GM18907 (cell line): ENCODE measurements at regions not wholly inside any gene's neighbourhood (a gene's known extent, or its start where the extent isn't known, plus 50 kb on each side); places are given as distances from the start of the nearest gene placed in this dataset.

Experiments used
- ATAC-seq: cut with Tn5 transposase; IDR thresholded peaks from one replicate; pipeline ENCODE4 v1.9.1; 2021; ENCODE audit warnings: mild to moderate bottlenecking, moderate library complexity; ENCODE audit not compliant: unreplicated experiment

DNA sequence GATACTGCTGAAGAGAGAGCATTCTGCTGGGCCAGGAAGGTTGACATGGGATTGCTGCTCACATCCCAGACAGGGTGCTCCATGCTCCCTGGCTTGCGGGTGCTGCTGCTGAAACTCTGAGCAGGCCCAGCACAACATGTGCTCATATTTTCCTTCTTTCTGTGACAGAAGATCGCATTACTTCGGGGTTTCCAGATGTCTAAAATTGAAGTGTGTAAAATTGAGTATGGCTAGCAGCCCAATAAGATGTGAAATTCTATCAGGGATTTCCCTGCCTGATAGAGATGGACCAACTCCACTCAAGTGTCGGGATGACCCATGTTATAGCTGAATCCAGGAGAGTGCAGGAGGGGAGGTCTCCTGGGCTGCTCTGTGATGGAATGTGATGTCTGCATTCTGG, 55.6 kb upstream of the KL start:
- no peak for ATAC-seq

DNA sequence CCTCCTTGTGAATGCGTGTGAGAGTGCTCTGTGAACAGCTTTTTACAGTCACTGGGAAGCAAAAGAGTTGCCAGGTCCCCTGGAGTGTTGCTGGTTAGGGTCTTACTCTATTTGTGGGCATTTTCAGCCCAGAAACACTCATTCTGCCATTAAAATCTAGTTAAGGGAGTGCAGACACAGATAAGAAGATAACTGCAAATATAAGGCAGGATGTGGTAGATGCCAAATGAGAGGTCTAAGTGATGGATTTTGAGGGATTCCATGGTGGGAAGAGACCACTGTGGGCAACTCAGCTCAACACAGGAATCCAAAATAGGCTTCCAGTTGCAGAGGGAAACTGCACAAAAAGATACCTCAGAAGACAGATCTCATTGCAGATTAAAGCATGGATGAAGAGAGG, 54.5 kb upstream of the KL start:
- no peak for ATAC-seq

DNA sequence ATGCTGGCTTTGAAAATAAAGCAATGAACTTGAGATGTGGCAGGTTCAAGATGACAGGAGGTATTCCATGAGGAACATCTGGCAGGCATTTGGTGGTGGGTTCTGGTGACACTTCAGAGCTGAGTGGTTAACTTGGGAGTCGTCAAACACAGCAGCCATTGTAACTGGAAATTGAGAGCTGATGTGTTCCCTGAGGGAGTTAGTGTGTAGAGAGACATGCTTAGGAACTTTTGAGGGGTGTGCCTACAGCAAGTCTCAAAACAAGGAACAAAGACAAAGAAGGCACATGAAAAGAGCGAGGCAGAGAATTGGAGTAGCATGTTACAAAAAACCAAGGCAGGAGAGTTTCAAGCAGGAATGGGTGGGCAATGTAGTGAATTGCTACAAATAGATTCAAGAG, 53.9 kb upstream of the KL start:
- ATAC-seq = no peak

DNA sequence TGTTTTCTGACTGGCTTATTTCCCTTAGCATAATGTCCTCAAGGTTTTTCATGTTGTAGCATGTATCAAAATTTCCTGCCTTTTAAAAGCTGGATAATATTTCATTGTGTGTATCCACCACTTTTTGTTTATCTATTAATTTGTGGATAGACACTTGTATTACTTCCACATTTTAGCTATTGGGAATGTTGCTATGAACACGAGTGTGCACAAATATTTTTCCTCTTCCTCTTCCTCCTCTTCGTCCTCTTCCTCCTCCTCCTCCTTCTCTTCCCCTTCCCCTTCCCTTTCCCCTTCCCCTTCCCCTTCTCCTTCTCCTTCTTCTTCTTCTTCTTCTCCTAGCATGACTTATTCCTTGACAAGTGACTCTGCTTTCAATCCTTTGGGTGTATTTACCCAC, 51.2 kb upstream of the KL start:
- ATAC-seq = no peak
